Ishikawa (cell line): ENCODE measurements at regions not wholly inside any gene's neighbourhood (a gene's known extent, or its start where the extent isn't known, plus 50 kb on each side); places are given as distances from the start of the nearest gene placed in this dataset.

ENCODE experiments used
- CEBPB ChIP-seq: IDR thresholded peaks from 2 replicates; pipeline ENCODE4 v1.6.1; 2012
- CREB1 ChIP-seq: IDR thresholded peaks from 2 replicates; pipeline ENCODE4 v1.6.1; 2012; ENCODE audit warnings: low read depth
- EGR1 ChIP-seq: IDR thresholded peaks from 2 replicates; pipeline ENCODE4 v1.6.1; 2012
- EP300 ChIP-seq: IDR thresholded peaks from 2 replicates; pipeline ENCODE4 v1.6.1; 2012; ENCODE audit warnings: borderline replicate concordance
- FOXM1 ChIP-seq: IDR thresholded peaks from 2 replicates; pipeline ENCODE4 v1.6.1; 2012; ENCODE audit warnings: low read depth, borderline replicate concordance
- MAX ChIP-seq: IDR thresholded peaks from 2 replicates; pipeline ENCODE4 v1.6.1; 2012
- NFIC ChIP-seq: IDR thresholded peaks from 2 replicates; pipeline ENCODE4 v1.6.1; 2012
- RAD21 ChIP-seq: IDR thresholded peaks from 2 replicates; pipeline ENCODE4 v1.6.1; 2012; ENCODE audit warnings: low read depth
- TAF1 ChIP-seq: IDR thresholded peaks from 2 replicates; pipeline ENCODE4 v1.6.1; 2012; ENCODE audit warnings: low read depth, mild to moderate bottlenecking
- TCF12 ChIP-seq: IDR thresholded peaks from 2 replicates; pipeline ENCODE4 v1.6.1; 2012; ENCODE audit warnings: low read depth
- TEAD4 ChIP-seq: IDR thresholded peaks from 2 replicates; pipeline ENCODE4 v1.6.1; 2012
- YY1 ChIP-seq: IDR thresholded peaks from 2 replicates; pipeline ENCODE4 v1.6.1; 2012; ENCODE audit warnings: low read depth
- ZBTB7A ChIP-seq: IDR thresholded peaks from 2 replicates; pipeline ENCODE4 v1.6.1; 2012; ENCODE audit warnings: low read depth
- TF ChIP-seq, protein P1 (sequence below): IDR thresholded peaks from 2 replicates; pipeline ENCODE4 v1.6.1; 2012; ENCODE audit warnings: low read depth, mild to moderate bottlenecking
- TF ChIP-seq, protein P2 (sequence below): IDR thresholded peaks from 2 replicates; pipeline ENCODE4 v1.6.1; 2012

DNA sequence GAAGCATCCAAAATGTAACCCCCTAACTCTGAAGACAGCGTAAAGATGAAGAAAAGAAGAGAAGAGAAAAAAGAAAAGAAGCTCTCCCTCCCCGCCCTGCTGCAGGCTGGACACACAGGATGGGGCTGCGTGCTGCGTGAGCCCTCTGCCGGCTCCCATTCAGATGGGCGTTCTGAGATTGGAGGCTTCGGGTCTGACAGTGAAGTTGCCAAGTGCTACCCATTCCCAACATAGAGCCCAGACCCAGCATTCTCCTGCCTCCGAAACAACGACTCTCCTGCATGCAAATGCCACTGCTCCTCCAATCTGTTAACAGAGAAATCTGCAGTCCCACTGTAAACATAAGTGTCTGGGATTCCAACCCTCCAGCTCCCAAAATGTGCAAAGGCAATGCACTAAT is 234.9 kb downstream of the BCL11A start:
- TF ChIP-seq RAD21 (no peak), NFIC (no peak), FOXM1 (no peak), TEAD4 (no peak), TCF12 (no peak), TAF1 (no peak), MAX (no peak), ZBTB7A (no peak), CEBPB (no peak), CREB1 (no peak)
- TF ChIP-seq, protein P1, sequence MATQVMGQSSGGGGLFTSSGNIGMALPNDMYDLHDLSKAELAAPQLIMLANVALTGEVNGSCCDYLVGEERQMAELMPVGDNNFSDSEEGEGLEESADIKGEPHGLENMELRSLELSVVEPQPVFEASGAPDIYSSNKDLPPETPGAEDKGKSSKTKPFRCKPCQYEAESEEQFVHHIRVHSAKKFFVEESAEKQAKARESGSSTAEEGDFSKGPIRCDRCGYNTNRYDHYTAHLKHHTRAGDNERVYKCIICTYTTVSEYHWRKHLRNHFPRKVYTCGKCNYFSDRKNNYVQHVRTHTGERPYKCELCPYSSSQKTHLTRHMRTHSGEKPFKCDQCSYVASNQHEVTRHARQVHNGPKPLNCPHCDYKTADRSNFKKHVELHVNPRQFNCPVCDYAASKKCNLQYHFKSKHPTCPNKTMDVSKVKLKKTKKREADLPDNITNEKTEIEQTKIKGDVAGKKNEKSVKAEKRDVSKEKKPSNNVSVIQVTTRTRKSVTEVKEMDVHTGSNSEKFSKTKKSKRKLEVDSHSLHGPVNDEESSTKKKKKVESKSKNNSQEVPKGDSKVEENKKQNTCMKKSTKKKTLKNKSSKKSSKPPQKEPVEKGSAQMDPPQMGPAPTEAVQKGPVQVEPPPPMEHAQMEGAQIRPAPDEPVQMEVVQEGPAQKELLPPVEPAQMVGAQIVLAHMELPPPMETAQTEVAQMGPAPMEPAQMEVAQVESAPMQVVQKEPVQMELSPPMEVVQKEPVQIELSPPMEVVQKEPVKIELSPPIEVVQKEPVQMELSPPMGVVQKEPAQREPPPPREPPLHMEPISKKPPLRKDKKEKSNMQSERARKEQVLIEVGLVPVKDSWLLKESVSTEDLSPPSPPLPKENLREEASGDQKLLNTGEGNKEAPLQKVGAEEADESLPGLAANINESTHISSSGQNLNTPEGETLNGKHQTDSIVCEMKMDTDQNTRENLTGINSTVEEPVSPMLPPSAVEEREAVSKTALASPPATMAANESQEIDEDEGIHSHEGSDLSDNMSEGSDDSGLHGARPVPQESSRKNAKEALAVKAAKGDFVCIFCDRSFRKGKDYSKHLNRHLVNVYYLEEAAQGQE, result no peak

GRCh38 chr2:60317844-60318243 is 235.6 kb downstream of the BCL11A start:
- TF ChIP-seq CREB1 (no peak), TAF1 (no peak), ZBTB7A (no peak), TEAD4 (no peak), EP300 (no peak)
- TF ChIP-seq, protein P1, result no peak

DNA sequence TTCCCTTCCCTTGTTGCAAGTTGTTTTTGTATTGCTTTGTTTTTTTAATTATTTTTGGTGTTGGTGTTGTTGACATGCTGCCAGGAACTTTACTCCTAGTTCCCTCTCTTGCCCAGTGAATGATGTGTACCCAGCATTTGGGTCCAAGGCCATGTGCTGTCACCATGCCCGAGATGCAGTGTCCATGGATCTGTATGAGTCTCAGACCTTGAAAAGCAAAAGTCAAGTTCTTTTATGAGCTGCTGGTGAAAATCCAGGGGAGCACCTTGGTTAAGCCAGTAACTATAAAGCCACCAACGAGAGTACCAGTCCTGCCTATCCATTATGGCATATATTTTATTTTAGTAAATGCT is 236.4 kb downstream of the BCL11A start:
- TF ChIP-seq NFIC (no peak), YY1 (no peak), RAD21 (no peak), CREB1 (no peak), CEBPB (no peak), TCF12 (no peak), MAX (no peak), TAF1 (no peak), ZBTB7A (no peak), EP300 (no peak), FOXM1 (no peak), TEAD4 (no peak), EGR1 (no peak)
- TF ChIP-seq, protein P2, sequence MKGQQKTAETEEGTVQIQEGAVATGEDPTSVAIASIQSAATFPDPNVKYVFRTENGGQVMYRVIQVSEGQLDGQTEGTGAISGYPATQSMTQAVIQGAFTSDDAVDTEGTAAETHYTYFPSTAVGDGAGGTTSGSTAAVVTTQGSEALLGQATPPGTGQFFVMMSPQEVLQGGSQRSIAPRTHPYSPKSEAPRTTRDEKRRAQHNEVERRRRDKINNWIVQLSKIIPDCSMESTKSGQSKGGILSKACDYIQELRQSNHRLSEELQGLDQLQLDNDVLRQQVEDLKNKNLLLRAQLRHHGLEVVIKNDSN, result no peak
- TF ChIP-seq, protein P1, result no peak

GRCh38 chr2:60316381-60317033 is 236.9 kb downstream of the BCL11A start:
- TF ChIP-seq MAX (no peak), TCF12 (no peak), EGR1 (no peak), EP300 (no peak), YY1 (no peak), NFIC (no peak), RAD21 (no peak), CEBPB (no peak), TAF1 (no peak), FOXM1 (no peak), CREB1 (no peak), ZBTB7A (no peak), TEAD4 (no peak)
- TF ChIP-seq, protein P2, result no peak
- TF ChIP-seq, protein P1, result no peak
